WTC11 (cell line): ENCODE measurements at regions not wholly inside any gene's neighbourhood (a gene's known extent, or its start where the extent isn't known, plus 50 kb on each side); places are given as distances from the start of the nearest gene placed in this dataset.

Experiments
- ATAC-seq: fragments of 200-7000 bp; cut with Tn5 transposase; 2 replicates; pipeline ENCODE4 v1.10.0; 2021; ENCODE audit warnings: mild to moderate bottlenecking, moderate library complexity
- CTCF ChIA-PET: fragments of 300-600 bp; sonication (Branson Sonifier 250); formaldehyde crosslinking; loops from one replicate; lab custom pipeline; 2021; ENCODE audit warnings: antibody characterized with exemption; lab: Charles Lee
- POLR2A ChIA-PET: fragments of 350-600 bp; sonication (Branson Sonifier 250); formaldehyde crosslinking; loops from one replicate; lab custom pipeline; 2021; ENCODE audit warnings: antibody characterized with exemption; lab: Charles Lee
- DNase-seq: peaks from one replicate; pipeline ENCODE4 v3.0.0; 2021; ENCODE audit warnings: low spot score
- H3K27ac Mint-ChIP-seq: 2 replicates; pipeline ENCODE4 v1.8.0; 2021; ENCODE audit warnings: mixed read lengths
- H3K27me3 Mint-ChIP-seq: 2 replicates; pipeline ENCODE4 v1.8.0; 2021; ENCODE audit warnings: low read depth, mild to moderate bottlenecking, moderate library complexity, mixed read lengths
- H3K36me3 Mint-ChIP-seq: 2 replicates; pipeline ENCODE4 v1.8.0; 2021; ENCODE audit warnings: mixed read lengths
- H3K4me1 Mint-ChIP-seq: 2 replicates; pipeline ENCODE4 v1.8.0; 2022; ENCODE audit warnings: mixed read lengths
- H3K4me3 Mint-ChIP-seq: 2 replicates; pipeline ENCODE4 v1.8.0; 2021; ENCODE audit warnings: mild to moderate bottlenecking, moderate library complexity, mixed read lengths
- H3K9me3 Mint-ChIP-seq: 2 replicates; pipeline ENCODE4 v1.8.0; 2021; ENCODE audit warnings: mixed read lengths
- ATF1 ChIP-seq: sonication (generic); formaldehyde crosslinking; IDR thresholded peaks from 2 replicates; pipeline ENCODE4 v1.8.1; 2023; ENCODE audit warnings: mild to moderate bottlenecking, moderate library complexity, missing genetic modification reagents
- ELF4 ChIP-seq: sonication (generic); formaldehyde crosslinking; IDR thresholded peaks from 2 replicates; pipeline ENCODE4 v1.8.1; 2022; ENCODE audit warnings: low read depth, mild to moderate bottlenecking, moderate library complexity, missing genetic modification reagents
- ETV6 ChIP-seq: sonication (generic); formaldehyde crosslinking; IDR thresholded peaks from 2 replicates; pipeline ENCODE4 v1.8.1; 2022; ENCODE audit warnings: mild to moderate bottlenecking, missing genetic modification reagents
- FOXJ3 ChIP-seq: sonication (generic); formaldehyde crosslinking; IDR thresholded peaks from 2 replicates; pipeline ENCODE4 v1.9.0; 2021; ENCODE audit warnings: missing genetic modification reagents, mild to moderate bottlenecking, borderline replicate concordance
- FOXK1 ChIP-seq: sonication (generic); formaldehyde crosslinking; IDR thresholded peaks from 2 replicates; pipeline ENCODE4 v1.8.0; 2022; ENCODE audit warnings: mild to moderate bottlenecking, moderate library complexity, missing genetic modification reagents
- GTF2I ChIP-seq: fragments of 250-450 bp; sonication (Bioruptor Pico); conservative IDR thresholded peaks from 2 replicates; pipeline ENCODE4 v1.4.0; 2021; ENCODE audit warnings: mild to moderate bottlenecking
- HMGA2 ChIP-seq: fragments of 250-450 bp; sonication (Bioruptor Pico); IDR thresholded peaks from 2 replicates; pipeline ENCODE4 v1.4.0; 2021; ENCODE audit warnings: mild to moderate bottlenecking, moderate library complexity
- MYBL2 ChIP-seq: sonication (generic); formaldehyde crosslinking; IDR thresholded peaks from 2 replicates; pipeline ENCODE4 v1.8.1; 2023; ENCODE audit warnings: mild to moderate bottlenecking, moderate library complexity, missing genetic modification reagents
- NFYB ChIP-seq: sonication (generic); formaldehyde crosslinking; conservative IDR thresholded peaks from 2 replicates; pipeline ENCODE4 v1.8.0; 2022; ENCODE audit warnings: low read depth, missing genetic modification reagents
- NR2C2 ChIP-seq: sonication (generic); formaldehyde crosslinking; IDR thresholded peaks from 2 replicates; pipeline ENCODE4 v1.8.0; 2022; ENCODE audit warnings: mild to moderate bottlenecking, missing genetic modification reagents
- NR3C1 ChIP-seq: sonication (generic); formaldehyde crosslinking; conservative IDR thresholded peaks from 2 replicates; pipeline ENCODE4 v1.8.1; 2023; ENCODE audit warnings: low read depth, mild to moderate bottlenecking, missing genetic modification reagents
- PRRX2 ChIP-seq: fragments of 250-450 bp; sonication (Bioruptor Pico); IDR thresholded peaks from 2 replicates; pipeline ENCODE4 v1.8.0; 2021; ENCODE audit warnings: mild to moderate bottlenecking
- RORB ChIP-seq: fragments of 250-450 bp; sonication (Bioruptor Pico); IDR thresholded peaks from 2 replicates; pipeline ENCODE4 v1.9.0; 2021; ENCODE audit warnings: mild to moderate bottlenecking
- SOX15 ChIP-seq: fragments of 250-450 bp; sonication (Bioruptor Pico); IDR thresholded peaks from 2 replicates; pipeline ENCODE4 v1.9.0; 2021; ENCODE audit warnings: mild to moderate bottlenecking
- TEAD1 ChIP-seq: sonication (generic); formaldehyde crosslinking; IDR thresholded peaks from 2 replicates; pipeline ENCODE4 v1.8.0; 2022; ENCODE audit warnings: mild to moderate bottlenecking, missing genetic modification reagents
- TP53 ChIP-seq: sonication (generic); formaldehyde crosslinking; IDR thresholded peaks from 2 replicates; pipeline ENCODE4 v1.8.1; 2023; ENCODE audit warnings: mild to moderate bottlenecking, missing genetic modification reagents
- ZNF317 ChIP-seq: sonication (generic); formaldehyde crosslinking; IDR thresholded peaks from 2 replicates; pipeline ENCODE4 v1.8.1; 2023; ENCODE audit warnings: low read depth, mild to moderate bottlenecking, moderate library complexity, missing genetic modification reagents, borderline replicate concordance
- ZNF423 ChIP-seq: fragments of 250-450 bp; sonication (Bioruptor Pico); IDR thresholded peaks from 2 replicates; pipeline ENCODE4 v2.1.2; 2022; ENCODE audit warnings: mild to moderate bottlenecking, moderate library complexity
- TF ChIP-seq, protein P1 (sequence below): sonication (generic); formaldehyde crosslinking; IDR thresholded peaks from 2 replicates; pipeline ENCODE4 v1.8.1; 2022; ENCODE audit warnings: low read depth, mild to moderate bottlenecking, moderate library complexity, missing genetic modification reagents, borderline replicate concordance
- TF ChIP-seq, protein P2 (sequence below): fragments of 200-600 bp; IDR thresholded peaks from 2 replicates; pipeline ENCODE4 v1.8.0; 2022; ENCODE audit warnings: antibody characterized with exemption
- TF ChIP-seq, protein P3 (sequence below): sonication (generic); formaldehyde crosslinking; conservative IDR thresholded peaks from 2 replicates; pipeline ENCODE4 v1.8.1; 2022; ENCODE audit warnings: mild to moderate bottlenecking, missing genetic modification reagents
- TF ChIP-seq, protein P4 (sequence below): sonication (generic); formaldehyde crosslinking; IDR thresholded peaks from 2 replicates; pipeline ENCODE4 v1.8.1; 2023; ENCODE audit warnings: mild to moderate bottlenecking, missing genetic modification reagents, moderate library complexity
- TF ChIP-seq, protein P5 (sequence below): fragments of 250-450 bp; sonication (Bioruptor Pico); conservative IDR thresholded peaks from 2 replicates; pipeline ENCODE4 v1.9.0; 2021; ENCODE audit warnings: mild to moderate bottlenecking
- TF ChIP-seq, protein P6 (sequence below): sonication (generic); formaldehyde crosslinking; IDR thresholded peaks from 2 replicates; pipeline ENCODE4 v1.8.1; 2023; ENCODE audit warnings: mild to moderate bottlenecking, missing genetic modification reagents
- TF ChIP-seq, protein P7 (sequence below): sonication (generic); formaldehyde crosslinking; IDR thresholded peaks from 2 replicates; pipeline ENCODE4 v1.8.0; 2022; ENCODE audit warnings: mild to moderate bottlenecking, missing genetic modification reagents

DNA sequence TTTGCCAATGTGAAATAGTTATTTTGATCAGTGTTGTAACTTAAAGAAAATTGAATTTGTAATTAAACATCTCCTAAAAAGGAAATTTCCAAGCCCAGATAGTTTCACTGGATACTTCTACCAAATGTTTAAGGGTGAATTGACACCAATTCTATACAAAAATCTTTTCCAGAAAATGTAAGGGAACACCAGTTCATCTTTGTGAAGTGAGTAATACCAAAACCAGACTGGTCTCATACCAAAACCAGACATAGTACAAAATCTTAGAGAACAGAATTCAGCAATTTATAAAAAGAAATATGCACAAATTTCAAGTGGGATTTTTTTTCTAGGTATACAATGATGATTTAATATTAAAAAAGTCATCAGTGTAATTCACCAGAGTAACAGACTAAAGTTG, 86.0 kb upstream of the ZNF32 start:
- H3K27ac Mint-ChIP-seq = no peak overlapping the region
- no peak for ATAC-seq
- H3K4me1 Mint-ChIP-seq = no peaks in the 10 kb centered on the region
- no peaks in the 10 kb centered on the region; the same call in 1 of the 2 replicates for H3K36me3 Mint-ChIP-seq
- no peak overlapping the region for H3K4me3 Mint-ChIP-seq
- CTCF ChIA-PET = interaction anchor here (1.3 kb wide), 2 partner anchors 45 to 51 kb away, joined by 3 to 4 read pairs; no protein-coding TSS in a partner anchor
- no peak for DNase-seq
- POLR2A ChIA-PET = no interaction called here
- peaks cover 3% of the 10 kb centered on the region; the same call in 1 of the 2 replicates for H3K27me3 Mint-ChIP-seq
- H3K9me3 Mint-ChIP-seq = peaks cover 16% of the 10 kb centered on the region
- TF ChIP-seq FOXJ3 (CRISPR knock-in tag) (no peak), RORB (CRISPR knock-in tag) (no peak), HMGA2 (no peak), TEAD1 (CRISPR knock-in tag) (no peak)
- TF ChIP-seq, protein P1, sequence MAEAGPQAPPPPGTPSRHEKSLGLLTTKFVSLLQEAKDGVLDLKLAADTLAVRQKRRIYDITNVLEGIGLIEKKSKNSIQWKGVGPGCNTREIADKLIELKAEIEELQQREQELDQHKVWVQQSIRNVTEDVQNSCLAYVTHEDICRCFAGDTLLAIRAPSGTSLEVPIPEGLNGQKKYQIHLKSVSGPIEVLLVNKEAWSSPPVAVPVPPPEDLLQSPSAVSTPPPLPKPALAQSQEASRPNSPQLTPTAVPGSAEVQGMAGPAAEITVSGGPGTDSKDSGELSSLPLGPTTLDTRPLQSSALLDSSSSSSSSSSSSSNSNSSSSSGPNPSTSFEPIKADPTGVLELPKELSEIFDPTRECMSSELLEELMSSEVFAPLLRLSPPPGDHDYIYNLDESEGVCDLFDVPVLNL (CRISPR knock-in tag) = no peak
- TF ChIP-seq, protein P2, sequence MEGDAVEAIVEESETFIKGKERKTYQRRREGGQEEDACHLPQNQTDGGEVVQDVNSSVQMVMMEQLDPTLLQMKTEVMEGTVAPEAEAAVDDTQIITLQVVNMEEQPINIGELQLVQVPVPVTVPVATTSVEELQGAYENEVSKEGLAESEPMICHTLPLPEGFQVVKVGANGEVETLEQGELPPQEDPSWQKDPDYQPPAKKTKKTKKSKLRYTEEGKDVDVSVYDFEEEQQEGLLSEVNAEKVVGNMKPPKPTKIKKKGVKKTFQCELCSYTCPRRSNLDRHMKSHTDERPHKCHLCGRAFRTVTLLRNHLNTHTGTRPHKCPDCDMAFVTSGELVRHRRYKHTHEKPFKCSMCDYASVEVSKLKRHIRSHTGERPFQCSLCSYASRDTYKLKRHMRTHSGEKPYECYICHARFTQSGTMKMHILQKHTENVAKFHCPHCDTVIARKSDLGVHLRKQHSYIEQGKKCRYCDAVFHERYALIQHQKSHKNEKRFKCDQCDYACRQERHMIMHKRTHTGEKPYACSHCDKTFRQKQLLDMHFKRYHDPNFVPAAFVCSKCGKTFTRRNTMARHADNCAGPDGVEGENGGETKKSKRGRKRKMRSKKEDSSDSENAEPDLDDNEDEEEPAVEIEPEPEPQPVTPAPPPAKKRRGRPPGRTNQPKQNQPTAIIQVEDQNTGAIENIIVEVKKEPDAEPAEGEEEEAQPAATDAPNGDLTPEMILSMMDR = no peak

DNA sequence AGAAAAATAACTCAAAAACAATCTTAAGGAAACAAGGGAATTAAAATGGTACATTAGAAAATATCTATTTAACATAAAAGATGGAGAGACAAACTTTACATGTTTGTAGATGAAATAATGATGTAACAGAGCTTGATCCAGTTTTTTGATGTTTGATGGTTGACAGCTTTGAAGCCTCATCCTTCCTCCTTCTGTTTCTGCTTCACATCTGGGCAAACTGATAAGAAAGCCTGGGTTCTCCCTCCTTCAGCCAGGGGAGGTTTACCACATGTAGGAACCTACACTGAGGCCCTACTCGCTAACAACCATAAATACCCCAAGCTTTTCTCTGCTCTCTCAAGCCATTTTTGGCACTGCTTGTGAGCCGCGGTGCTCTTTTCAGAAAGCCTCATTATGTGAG, 82.8 kb upstream of the ZNF32 start:
- Mint-ChIP-seq H3K27ac (no peak overlapping the region), H3K4me1 (no peaks in the 10 kb centered on the region), H3K4me3 (no peak overlapping the region), H3K36me3 (no peaks in the 10 kb centered on the region; the same call in 1 of the 2 replicates), H3K27me3 (peaks cover 3% of the 10 kb centered on the region; the same call in 1 of the 2 replicates), H3K9me3 (peaks cover 40% of the 10 kb centered on the region)
- TF ChIP-seq ETV6 (no peak), TP53 (CRISPR knock-in tag) (no peak), FOXK1 (CRISPR knock-in tag) (no peak), PRRX2 (CRISPR knock-in tag) (no peak), MYBL2 (no peak)
- CTCF ChIA-PET = no interaction called here
- ATAC-seq = no peak
- no peak for DNase-seq
- POLR2A ChIA-PET = no interaction called here

DNA sequence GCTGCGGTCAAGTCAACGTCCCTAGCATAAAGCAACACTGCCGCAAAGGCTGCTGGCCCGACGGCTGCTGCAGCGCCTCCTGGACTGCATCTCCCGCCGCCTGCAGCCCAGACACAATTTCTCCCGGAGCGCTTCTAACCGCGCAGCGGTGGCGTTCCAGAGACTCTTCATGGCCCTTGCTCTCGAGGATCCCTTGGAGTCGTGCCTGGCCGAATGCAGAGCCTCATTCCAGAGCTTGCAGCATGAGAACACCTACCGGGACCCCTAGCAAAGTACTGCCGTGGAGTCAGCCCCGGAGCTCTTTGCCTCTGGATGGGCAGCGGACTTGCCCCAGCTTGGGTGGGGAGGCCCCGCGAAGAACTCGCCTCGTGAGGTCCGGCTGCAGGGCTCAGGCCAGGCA, 79.7 kb upstream of the ZNF32 start:
- Mint-ChIP-seq H3K36me3 (peaks cover 12% of the 10 kb centered on the region; the same call in 1 of the 2 replicates), H3K4me1 (no peaks in the 10 kb centered on the region), H3K4me3 (no peak overlapping the region), H3K9me3 (peaks cover 60% of the 10 kb centered on the region), H3K27me3 (peaks cover 9% of the 10 kb centered on the region), H3K27ac (no peak overlapping the region)
- TF ChIP-seq NFYB = no peak
- TF ChIP-seq, protein P3, sequence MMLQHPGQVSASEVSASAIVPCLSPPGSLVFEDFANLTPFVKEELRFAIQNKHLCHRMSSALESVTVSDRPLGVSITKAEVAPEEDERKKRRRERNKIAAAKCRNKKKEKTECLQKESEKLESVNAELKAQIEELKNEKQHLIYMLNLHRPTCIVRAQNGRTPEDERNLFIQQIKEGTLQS (CRISPR knock-in tag) = no peak
- TF ChIP-seq ELF4 (CRISPR knock-in tag) = no peak
- TF ChIP-seq, protein P4, sequence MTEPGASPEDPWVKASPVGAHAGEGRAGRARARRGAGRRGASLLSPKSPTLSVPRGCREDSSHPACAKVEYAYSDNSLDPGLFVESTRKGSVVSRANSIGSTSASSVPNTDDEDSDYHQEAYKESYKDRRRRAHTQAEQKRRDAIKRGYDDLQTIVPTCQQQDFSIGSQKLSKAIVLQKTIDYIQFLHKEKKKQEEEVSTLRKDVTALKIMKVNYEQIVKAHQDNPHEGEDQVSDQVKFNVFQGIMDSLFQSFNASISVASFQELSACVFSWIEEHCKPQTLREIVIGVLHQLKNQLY (CRISPR knock-in tag) = no peak
- TF ChIP-seq, protein P5, sequence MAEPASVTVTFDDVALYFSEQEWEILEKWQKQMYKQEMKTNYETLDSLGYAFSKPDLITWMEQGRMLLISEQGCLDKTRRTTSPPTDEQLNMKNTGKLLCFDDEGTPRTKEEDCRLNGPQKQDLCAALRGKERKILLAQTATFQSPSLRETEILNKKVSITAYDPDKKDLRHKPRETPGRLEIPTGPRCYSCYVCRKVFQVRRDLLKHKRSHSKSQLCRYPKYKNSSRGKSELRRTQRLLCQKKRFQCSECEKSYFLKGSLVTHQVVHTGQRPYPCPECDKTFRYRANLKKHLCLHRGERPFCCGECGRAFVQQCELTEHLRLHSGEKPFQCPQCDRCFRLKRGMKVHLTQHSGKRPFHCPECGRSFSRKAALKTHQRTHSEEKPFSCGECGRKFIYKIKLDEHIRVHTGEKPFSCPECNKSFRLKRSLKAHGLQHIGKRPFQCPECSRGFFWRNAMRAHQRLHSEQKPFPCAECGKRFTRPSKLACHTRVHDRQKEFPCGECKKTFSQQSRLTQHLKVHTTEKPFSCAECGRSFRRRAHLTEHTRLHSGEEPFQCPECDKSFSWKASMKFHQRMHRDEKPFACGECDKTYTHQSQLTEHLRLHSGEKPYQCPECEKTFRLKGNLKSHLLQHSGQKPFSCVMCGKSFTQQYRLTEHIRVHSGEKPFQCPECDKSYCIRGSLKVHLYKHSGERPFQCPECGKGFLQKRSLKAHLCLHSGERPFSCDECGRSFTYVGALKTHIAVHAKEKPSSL = no peak
- TF ChIP-seq, protein P6, sequence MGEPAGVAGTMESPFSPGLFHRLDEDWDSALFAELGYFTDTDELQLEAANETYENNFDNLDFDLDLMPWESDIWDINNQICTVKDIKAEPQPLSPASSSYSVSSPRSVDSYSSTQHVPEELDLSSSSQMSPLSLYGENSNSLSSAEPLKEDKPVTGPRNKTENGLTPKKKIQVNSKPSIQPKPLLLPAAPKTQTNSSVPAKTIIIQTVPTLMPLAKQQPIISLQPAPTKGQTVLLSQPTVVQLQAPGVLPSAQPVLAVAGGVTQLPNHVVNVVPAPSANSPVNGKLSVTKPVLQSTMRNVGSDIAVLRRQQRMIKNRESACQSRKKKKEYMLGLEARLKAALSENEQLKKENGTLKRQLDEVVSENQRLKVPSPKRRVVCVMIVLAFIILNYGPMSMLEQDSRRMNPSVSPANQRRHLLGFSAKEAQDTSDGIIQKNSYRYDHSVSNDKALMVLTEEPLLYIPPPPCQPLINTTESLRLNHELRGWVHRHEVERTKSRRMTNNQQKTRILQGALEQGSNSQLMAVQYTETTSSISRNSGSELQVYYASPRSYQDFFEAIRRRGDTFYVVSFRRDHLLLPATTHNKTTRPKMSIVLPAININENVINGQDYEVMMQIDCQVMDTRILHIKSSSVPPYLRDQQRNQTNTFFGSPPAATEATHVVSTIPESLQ (CRISPR knock-in tag) = no peak
- no peak for TF ChIP-seq GTF2I (CRISPR knock-in tag)
- no peak for TF ChIP-seq ATF1 (CRISPR knock-in tag)
- TF ChIP-seq NR3C1 (CRISPR knock-in tag) = no peak
- TF ChIP-seq SOX15 (CRISPR knock-in tag) = no peak
- no peak for TF ChIP-seq NR2C2 (CRISPR knock-in tag)
- TF ChIP-seq, protein P7, sequence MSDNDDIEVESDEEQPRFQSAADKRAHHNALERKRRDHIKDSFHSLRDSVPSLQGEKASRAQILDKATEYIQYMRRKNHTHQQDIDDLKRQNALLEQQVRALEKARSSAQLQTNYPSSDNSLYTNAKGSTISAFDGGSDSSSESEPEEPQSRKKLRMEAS (CRISPR knock-in tag) = no peak
- no peak for TF ChIP-seq ZNF423
- no peak for TF ChIP-seq ZNF317 (CRISPR knock-in tag)
- ATAC-seq = no peak; the same call in 1 of the 2 replicates
- ChIA-PET POLR2A (no interaction called here), CTCF (no interaction called here)
- DNase-seq = no peak
